Adrenal gland (tissue), 9 donors: ENCODE measurements at regions not wholly inside any gene's neighbourhood (a gene's known extent, or its start where the extent isn't known, plus 50 kb on each side); places are given as distances from the start of the nearest gene placed in this dataset.

Experiments
- DNase-seq, 7 donors: peaks; one replicate each; pipeline ENCODE4 v3.0.0-alpha.2; 2019 to 2020
- H3K27ac ChIP-seq, 5 donors: fragments of 200-600 bp; sonication (generic) in 4 of 5; 1 replicate in 3 of 5; 2 replicates in 2 of 5; pipeline versions ENCODE4 v1.5.1 to v1.8.0; 2016 to 2020; ENCODE audit warnings: mild to moderate bottlenecking in 1 of 5
- H3K27me3 ChIP-seq: fragments of 200-600 bp; 2 replicates; pipeline ENCODE4 v1.8.0; 2021
- H3K36me3 ChIP-seq, 2 donors: fragments of 200-600 bp; replicated peaks in 1 of 2; 1 replicate in 1 of 2; 2 replicates in 1 of 2; pipeline versions ENCODE4 v1.5.1 to v1.8.0; 2018 to 2022
- H3K4me1 ChIP-seq, 2 donors: fragments of 200-600 bp; replicated peaks in 1 of 2; 1 replicate in 1 of 2; 2 replicates in 1 of 2; pipeline versions ENCODE4 v1.5.1 to v1.8.0; 2018 to 2021
- H3K4me3 ChIP-seq, 4 donors: fragments of 200-600 bp; sonication (generic) in 3 of 4; one replicate each; pipeline ENCODE4 v1.5.1; 2016 to 2018
- H3K9me3 ChIP-seq, 3 donors: fragments of 200-600 bp; sonication (generic) in 1 of 3; replicated peaks in 1 of 3; 1 replicate in 2 of 3; 2 replicates in 1 of 3; pipeline versions ENCODE4 v1.5.1 to v1.8.0; 2016 to 2021
- POLR2A ChIP-seq, 2 donors: fragments of 450-650 bp; IDR thresholded peaks; one replicate each; pipeline ENCODE4 v1.6.1; 2017; ENCODE audit warnings: antibody characterized with exemption in 2 of 2, mild to moderate bottlenecking in 2 of 2, moderate library complexity in 1 of 2
- WGBS, 4 donors: extraction: QIAGEN DNeasy Blood & Tissue Kit in 2 of 4; methylation state at CpG; one replicate each; pipeline versions ENCODE4 v1.1.5 to v1.1.7; 2013 to 2017; 5-methylcytosine and 5-hydroxymethylcytosine counted together
- intact Hi-C, 2 donors: fragments of 100-400 bp; cut with DNase I; formaldehyde crosslinking; loops; one replicate each; pipeline versions ENCODE4 v1.14.1 to v1.15.0; 2022 to 2023
- TF ChIP-seq, protein P1 (sequence below), 6 experiments: fragments of 450-650 bp in 4 of 6; fragments of 200-600 bp in 2 of 6; sonication (generic) in 1 of 6; IDR thresholded peaks; 1 replicate in 5 of 6; 2 replicates in 1 of 6; pipeline versions ENCODE4 v1.5.1 to v1.8.0; 2016 to 2021; ENCODE audit warnings: antibody characterized with exemption in 6 of 6, mild to moderate bottlenecking in 2 of 6, moderate library complexity in 1 of 6
- donor health status: healthy with polysubstance abuse.
- donor health status: Bipolar disorder and iron deficiency.
- donor health status: DM: yes; HTN: yes; CAD: no.
- donor health status: DM: no; HTN: no; CAD: no.
- donor health status: DM: no; HTN: no; CAD: no.

DNA sequence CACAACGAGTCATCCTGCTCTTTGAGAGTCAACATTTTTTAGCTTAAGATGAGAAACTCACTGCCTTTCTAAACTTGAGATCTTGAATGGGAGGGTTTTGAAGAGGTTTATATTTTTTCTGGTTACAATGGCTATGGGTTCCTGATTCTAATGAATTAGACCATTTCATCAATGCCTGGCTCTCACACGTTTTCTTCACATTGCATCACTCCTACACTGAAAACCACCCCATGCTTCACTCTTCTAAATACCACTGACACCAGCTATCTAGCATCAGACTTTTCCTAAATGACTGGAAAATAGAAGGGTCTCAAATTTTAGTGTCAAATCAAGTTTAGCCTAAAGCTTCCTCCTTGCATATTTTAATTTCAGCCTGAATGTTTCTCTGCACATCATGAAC, 606.1 kb upstream of the USP24 start:
- Histone ChIP-seq H3K27ac (no peak overlapping the region), H3K4me3 (no peak overlapping the region), H3K36me3 (no peaks in the 10 kb centered on the region), H3K9me3 (no peaks in the 10 kb centered on the region), H3K4me1 (no peaks in the 10 kb centered on the region), H3K27me3 (no peaks in the 10 kb centered on the region)
- DNase-seq = no peak
- 62 to 79% (median 68%) methylated on average over 2 of the region's 2 CpGs for WGBS, 4 donors
- intact Hi-C loops = no loop called here
- no peak for TF ChIP-seq POLR2A (IDR thresholded peaks at IDR 0.05)
- TF ChIP-seq, protein P1, sequence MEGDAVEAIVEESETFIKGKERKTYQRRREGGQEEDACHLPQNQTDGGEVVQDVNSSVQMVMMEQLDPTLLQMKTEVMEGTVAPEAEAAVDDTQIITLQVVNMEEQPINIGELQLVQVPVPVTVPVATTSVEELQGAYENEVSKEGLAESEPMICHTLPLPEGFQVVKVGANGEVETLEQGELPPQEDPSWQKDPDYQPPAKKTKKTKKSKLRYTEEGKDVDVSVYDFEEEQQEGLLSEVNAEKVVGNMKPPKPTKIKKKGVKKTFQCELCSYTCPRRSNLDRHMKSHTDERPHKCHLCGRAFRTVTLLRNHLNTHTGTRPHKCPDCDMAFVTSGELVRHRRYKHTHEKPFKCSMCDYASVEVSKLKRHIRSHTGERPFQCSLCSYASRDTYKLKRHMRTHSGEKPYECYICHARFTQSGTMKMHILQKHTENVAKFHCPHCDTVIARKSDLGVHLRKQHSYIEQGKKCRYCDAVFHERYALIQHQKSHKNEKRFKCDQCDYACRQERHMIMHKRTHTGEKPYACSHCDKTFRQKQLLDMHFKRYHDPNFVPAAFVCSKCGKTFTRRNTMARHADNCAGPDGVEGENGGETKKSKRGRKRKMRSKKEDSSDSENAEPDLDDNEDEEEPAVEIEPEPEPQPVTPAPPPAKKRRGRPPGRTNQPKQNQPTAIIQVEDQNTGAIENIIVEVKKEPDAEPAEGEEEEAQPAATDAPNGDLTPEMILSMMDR (IDR thresholded peaks at IDR 0.05) = no peak

DNA sequence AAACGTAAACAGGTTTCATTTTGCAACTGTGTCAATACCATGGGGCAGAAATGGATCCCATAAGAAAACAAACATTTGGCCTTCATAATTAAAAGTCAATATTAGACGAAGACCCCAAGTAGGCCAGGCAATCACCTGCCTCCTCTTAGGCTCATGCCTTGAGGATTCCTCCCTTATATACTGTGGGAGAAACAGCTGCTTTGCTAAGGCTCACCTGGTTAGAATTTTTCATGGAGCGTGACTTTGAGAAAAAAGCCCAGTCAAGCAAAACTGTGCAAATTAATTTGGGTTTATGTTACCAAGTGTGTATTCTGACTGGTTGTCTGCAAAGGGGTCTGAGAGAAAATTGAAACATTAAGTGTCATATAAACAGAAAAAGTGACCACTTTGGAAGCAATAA, 605.3 kb upstream of the USP24 start:
- no peak for DNase-seq
- H3K36me3 ChIP-seq = no peaks in the 10 kb centered on the region
- H3K4me1 ChIP-seq = no peaks in the 10 kb centered on the region
- WGBS, 4 donors = 76 to 84% (median 81%) methylated on average over 3 of the region's 3 CpGs
- no peak overlapping the region for H3K4me3 ChIP-seq
- H3K27ac ChIP-seq = no peak overlapping the region
- TF ChIP-seq, protein P1 (IDR thresholded peaks at IDR 0.05) = no peak
- no peak for TF ChIP-seq POLR2A (IDR thresholded peaks at IDR 0.05)
- H3K27me3 ChIP-seq = no peaks in the 10 kb centered on the region
- intact Hi-C loops = no loop called here
- no peaks in the 10 kb centered on the region for H3K9me3 ChIP-seq

DNA sequence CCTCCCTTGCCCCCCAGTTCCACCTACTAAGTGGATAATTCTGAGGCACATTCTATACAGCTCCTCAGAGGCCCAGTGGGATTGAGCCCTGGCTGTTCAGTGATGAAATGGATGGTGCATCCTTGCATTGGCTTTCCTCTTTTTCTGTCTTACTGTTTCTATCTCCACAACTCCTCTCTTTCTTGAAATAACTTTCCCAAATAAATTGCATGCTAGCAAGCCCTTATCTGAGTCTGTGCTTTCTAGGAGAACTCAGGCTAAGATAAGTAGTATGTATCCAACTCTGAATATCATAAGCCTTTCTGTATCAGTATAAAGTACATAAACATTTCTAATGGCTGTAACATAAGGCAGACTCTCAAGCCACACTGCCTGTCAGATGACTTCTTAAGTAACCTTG, 603.8 kb upstream of the USP24 start:
- Histone ChIP-seq H3K9me3 (no peaks in the 10 kb centered on the region), H3K36me3 (no peaks in the 10 kb centered on the region), H3K27me3 (no peaks in the 10 kb centered on the region), H3K4me3 (no peak overlapping the region), H3K4me1 (no peaks in the 10 kb centered on the region), H3K27ac (no peak overlapping the region)
- intact Hi-C loops = no loop called here
- no peak for DNase-seq
- TF ChIP-seq POLR2A (IDR thresholded peaks at IDR 0.05) = no peak
- TF ChIP-seq, protein P1 (IDR thresholded peaks at IDR 0.05) = no peak

- 85 to 95% (median 90%) methylated on average over 3 of the region's 3 CpGs for WGBS, 4 donors
- H3K27ac ChIP-seq = no peak overlapping the region
- no peaks in the 10 kb centered on the region for H3K9me3 ChIP-seq
- no peaks in the 10 kb centered on the region for H3K36me3 ChIP-seq
- H3K4me3 ChIP-seq = no peak overlapping the region
- peak in 2 of 7 donors; percentile 23 to 28 for DNase-seq
- H3K27me3 ChIP-seq = no peaks in the 10 kb centered on the region
- peaks cover 0 to 10% of the 10 kb centered on the region in 2 donors for H3K4me1 ChIP-seq
- TF ChIP-seq, protein P1 (IDR thresholded peaks at IDR 0.05) = no peak
- TF ChIP-seq POLR2A (IDR thresholded peaks at IDR 0.05) = no peak
- intact Hi-C loops = no loop called here
These were observed 601.6 kb upstream of the USP24 start for GRCh38 chr1:55816456-55817426.
